Choroid plexus epithelial cell (primary cell): ENCODE measurements at regions not wholly inside any gene's neighbourhood (a gene's known extent, or its start where the extent isn't known, plus 50 kb on each side); places are given as distances from the start of the nearest gene placed in this dataset.

ENCODE experiments used
- DNase-seq: peaks from one replicate; pipeline ENCODE4 v3.0.0-alpha.2; 2010; ENCODE audit warnings: low read depth
- H3K4me3 ChIP-seq: 2 replicates; pipeline ENCODE4 v1.5.1; 2011; ENCODE audit warnings: low read depth, mild to moderate bottlenecking, control low read depth, low read length, moderate library complexity
- CTCF ChIP-seq: conservative IDR thresholded peaks from 2 replicates; pipeline ENCODE4 v1.5.1; 2011; ENCODE audit warnings: low read depth, mild to moderate bottlenecking, control low read depth, inconsistent platforms, low read length, moderate library complexity

GRCh38 chr7:69172357-69173077, 425.8 kb upstream of the AUTS2 start:
- DNase-seq, result no peak
- no peak for TF ChIP-seq CTCF
- no peak overlapping the region for H3K4me3 ChIP-seq

GRCh38 chr7:69173341-69173740, 424.9 kb upstream of the AUTS2 start:
- DNase-seq, result no peak
- no peak overlapping the region for H3K4me3 ChIP-seq
- TF ChIP-seq CTCF, result no peak

GRCh38 chr7:69173846-69174245, 424.4 kb upstream of the AUTS2 start:
- H3K4me3 ChIP-seq, result no peak overlapping the region
- DNase-seq, result no peak
- no peak for TF ChIP-seq CTCF

GRCh38 chr7:69176841-69177240, 421.4 kb upstream of the AUTS2 start:
- H3K4me3 ChIP-seq, result no peak overlapping the region
- no peak for TF ChIP-seq CTCF

GRCh38 chr7:69177461-69177861, 420.8 kb upstream of the AUTS2 start:
- no peak for DNase-seq
- H3K4me3 ChIP-seq, result no peak overlapping the region
- no peak for TF ChIP-seq CTCF

More at GRCh38 chr7:69176841-69177240, 421.4 kb upstream of the AUTS2 start:
- DNase-seq, result no peak

GRCh38 chr7:69177941-69178494, 420.3 kb upstream of the AUTS2 start:
- no peak for TF ChIP-seq CTCF
- no peak overlapping the region for H3K4me3 ChIP-seq
- no peak for DNase-seq

- no peak for TF ChIP-seq CTCF
- no peak for DNase-seq
- H3K4me3 ChIP-seq, result no peak overlapping the region
Measured at GRCh38 chr7:69180662-69181061, 417.6 kb upstream of the AUTS2 start.
